ENCODE measurements at regions not wholly inside any gene's neighbourhood (a gene's known extent, or its start where the extent isn't known, plus 50 kb on each side); places are given as distances from the start of the nearest gene placed in this dataset.

GRCh38 chr1:38784452-38785284 is 74.9 kb downstream of the RRAGC start:
- Histone ChIP-seq H3F3A (ENCODE audit: insufficient read depth, low read length) (no peaks in the 10 kb centered on the region), H4K20me1 (ENCODE audit: insufficient read depth, low read length) (no peaks in the 10 kb centered on the region), H3K4me1 (ENCODE audit: insufficient read depth, low read length, severe bottlenecking) (no peaks in the 10 kb centered on the region), H3K4me2 (ENCODE audit: low read length) (no peak overlapping the region), H3K9me2 (ENCODE audit: low read depth, low read length) (no peaks in the 10 kb centered on the region), H2AFZ (ENCODE audit: low read length) (no peak overlapping the region), H3K9ac (ENCODE audit: low read length) (no peak overlapping the region), H3K27ac (ENCODE audit: low read depth, low read length, poor library complexity, severe bottlenecking) (no peak overlapping the region), H3K79me2 (ENCODE audit: insufficient read depth, low read length) (no peaks in the 10 kb centered on the region), H3K27me3 (ENCODE audit: insufficient read depth, low read length) (0 out of 2 replicates have a peak, but pooled peaks cover 3% of the 10 kb centered on the region), H3K9me3 (ENCODE audit: low read length) (no peaks in the 10 kb centered on the region), H3K36me3 (ENCODE audit: insufficient read depth, low read length) (no peaks in the 10 kb centered on the region), H3K4me3 (ENCODE audit: low read depth, low read length, poor library complexity, severe bottlenecking) (no peak overlapping the region)
- TF ChIP-seq CTCF (IDR thresholded peaks at IDR 0.05; ENCODE audit: low read length) (no peak), EZH2 (IDR thresholded peaks at IDR 0.05; ENCODE audit: borderline replicate concordance, low read length) (no peak)

- Histone ChIP-seq H3K4me2 (ENCODE audit: low read length) (no peak overlapping the region), H3K4me1 (ENCODE audit: insufficient read depth, low read length, severe bottlenecking) (no peaks in the 10 kb centered on the region), H3K9ac (ENCODE audit: low read length) (no peak overlapping the region), H3K9me2 (ENCODE audit: low read depth, low read length) (no peaks in the 10 kb centered on the region), H4K20me1 (ENCODE audit: insufficient read depth, low read length) (no peaks in the 10 kb centered on the region), H3K27ac (ENCODE audit: low read depth, low read length, poor library complexity, severe bottlenecking) (no peak overlapping the region), H3K4me3 (ENCODE audit: low read depth, low read length, poor library complexity, severe bottlenecking) (no peak overlapping the region), H3K36me3 (ENCODE audit: insufficient read depth, low read length) (no peaks in the 10 kb centered on the region), H2AFZ (ENCODE audit: low read length) (no peak overlapping the region), H3F3A (ENCODE audit: insufficient read depth, low read length) (no peaks in the 10 kb centered on the region), H3K79me2 (ENCODE audit: insufficient read depth, low read length) (no peaks in the 10 kb centered on the region), H3K27me3 (ENCODE audit: insufficient read depth, low read length) (0 out of 2 replicates have a peak, but pooled peaks cover 4% of the 10 kb centered on the region), H3K9me3 (ENCODE audit: low read length) (no peaks in the 10 kb centered on the region)
- TF ChIP-seq EZH2 (IDR thresholded peaks at IDR 0.05; ENCODE audit: borderline replicate concordance, low read length) (no peak), CTCF (IDR thresholded peaks at IDR 0.05; ENCODE audit: low read length) (no peak)
Observed at GRCh38 chr1:38783640-38784229, 75.8 kb downstream of the RRAGC start.

- Histone ChIP-seq H3K36me3 (ENCODE audit: insufficient read depth, low read length) (no peaks in the 10 kb centered on the region), H3K27me3 (ENCODE audit: insufficient read depth, low read length) (0 out of 2 replicates have a peak, but pooled peaks cover 4% of the 10 kb centered on the region), H3K4me1 (ENCODE audit: insufficient read depth, low read length, severe bottlenecking) (no peaks in the 10 kb centered on the region), H3F3A (ENCODE audit: insufficient read depth, low read length) (no peaks in the 10 kb centered on the region), H3K9ac (ENCODE audit: low read length) (no peak overlapping the region), H2AFZ (ENCODE audit: low read length) (no peak overlapping the region), H3K4me2 (ENCODE audit: low read length) (no peak overlapping the region), H3K4me3 (ENCODE audit: low read depth, low read length, poor library complexity, severe bottlenecking) (no peak overlapping the region), H3K9me3 (ENCODE audit: low read length) (no peaks in the 10 kb centered on the region), H3K79me2 (ENCODE audit: insufficient read depth, low read length) (no peaks in the 10 kb centered on the region), H3K27ac (ENCODE audit: low read depth, low read length, poor library complexity, severe bottlenecking) (no peak overlapping the region), H3K9me2 (ENCODE audit: low read depth, low read length) (no peaks in the 10 kb centered on the region), H4K20me1 (ENCODE audit: insufficient read depth, low read length) (no peaks in the 10 kb centered on the region)
- TF ChIP-seq CTCF (IDR thresholded peaks at IDR 0.05; ENCODE audit: low read length) (no peak), EZH2 (IDR thresholded peaks at IDR 0.05; ENCODE audit: borderline replicate concordance, low read length) (no peak)
Observed at GRCh38 chr1:38781872-38782617, 77.5 kb downstream of the RRAGC start.

Measured in OCI-LY1 (cell line).